IMR-90 (cell line): ENCODE measurements at regions not wholly inside any gene's neighbourhood (a gene's known extent, or its start where the extent isn't known, plus 50 kb on each side); places are given as distances from the start of the nearest gene placed in this dataset.

ENCODE experiments used
- ATAC-seq: fragments of 200-7000 bp; cut with Tn5 transposase; 2 replicates; pipeline ENCODE4 v1.9.1; 2020; ENCODE audit warnings: low read depth, mild to moderate bottlenecking, moderate library complexity
- BruUV-seq: library from RNA; stranded (reverse); fragments of 400-500 nt; replicated peaks from 2 replicates; lab custom pipeline; 2021; lab: Mats Ljungman, UMichigan
- CTCF ChIA-PET: fragments of 300-600 bp; formaldehyde crosslinking; extraction: SDS; loops from one replicate; lab custom pipeline; 2021; ENCODE audit warnings: antibody characterized with exemption; lab: Yijun Ruan, JAX
- POLR2A ChIA-PET: fragments of 300-600 bp; sonication (Branson Sonifier 250); formaldehyde crosslinking; loops from one replicate; lab custom pipeline; 2022; ENCODE audit warnings: antibody characterized with exemption; ENCODE audit not compliant: unreplicated experiment; lab: Charles Lee
- DNase-seq: peaks from one replicate; pipeline ENCODE4 v3.0.0; 2013
- H2AFZ ChIP-seq: replicated peaks from 2 replicates; pipeline ENCODE3; 2013; ENCODE audit warnings: low read length, mild to moderate bottlenecking; ENCODE audit not compliant: poor library complexity
- H2AK5ac ChIP-seq: 2 replicates; pipeline ENCODE4 v1.6.1; 2013; ENCODE audit warnings: low read depth, low read length, inconsistent platforms
- H2AK9ac ChIP-seq: replicated peaks from 2 replicates; pipeline ENCODE3; 2013; ENCODE audit warnings: mild to moderate bottlenecking, low read depth, low read length, moderate library complexity; ENCODE audit not compliant: poor library complexity
- H2BK120ac ChIP-seq: 2 replicates; pipeline ENCODE4 v1.6.1; 2013; ENCODE audit warnings: low read depth, low read length, inconsistent platforms
- H2BK15ac ChIP-seq: 3 replicates; pipeline ENCODE4 v1.6.1; 2013; ENCODE audit warnings: low read depth, low read length, inconsistent platforms
- H2BK20ac ChIP-seq: 2 replicates; pipeline ENCODE4 v1.6.1; 2013; ENCODE audit warnings: low read depth, mild to moderate bottlenecking, inconsistent platforms, low read length, moderate library complexity
- H2BK5ac ChIP-seq: 2 replicates; pipeline ENCODE4 v1.6.1; 2013; ENCODE audit warnings: mild to moderate bottlenecking, low read depth, low read length, inconsistent platforms; ENCODE audit not compliant: poor library complexity, severe bottlenecking
- H3K14ac ChIP-seq: replicated peaks from 2 replicates; pipeline ENCODE4 v1.6.1; 2013; ENCODE audit warnings: low read depth, low read length, inconsistent platforms
- H3K18ac ChIP-seq: 2 replicates; pipeline ENCODE4 v1.6.1; 2013; ENCODE audit warnings: low read depth, low read length, control low read depth
- H3K23ac ChIP-seq: 2 replicates; pipeline ENCODE4 v1.6.1; 2013; ENCODE audit warnings: low read depth, low read length, inconsistent platforms
- H3K27ac ChIP-seq: 2 replicates; pipeline ENCODE4 v1.5.1; 2013; ENCODE audit warnings: mild to moderate bottlenecking, control low read depth, low read length; ENCODE audit not compliant: insufficient read depth
- H3K27me3 ChIP-seq: 2 replicates; pipeline ENCODE4 v1.6.1; 2013; ENCODE audit warnings: low read length; ENCODE audit not compliant: control insufficient read depth, insufficient read depth
- H3K36me3 ChIP-seq: 2 replicates; pipeline ENCODE4 v1.6.1; 2013; ENCODE audit warnings: low read length, mixed read lengths; ENCODE audit not compliant: control insufficient read depth, insufficient read depth
- H3K4ac ChIP-seq: 2 replicates; pipeline ENCODE4 v1.6.1; 2013; ENCODE audit warnings: low read depth, low read length, inconsistent platforms
- H3K4me1 ChIP-seq: 2 replicates; pipeline ENCODE4 v1.6.1; 2013; ENCODE audit warnings: low read length, mixed read lengths; ENCODE audit not compliant: control insufficient read depth, insufficient read depth
- H3K4me2 ChIP-seq: 2 replicates; pipeline ENCODE4 v1.6.1; 2013; ENCODE audit warnings: low read depth, mild to moderate bottlenecking, control low read depth, low read length, moderate library complexity
- H3K4me3 ChIP-seq: 2 replicates; pipeline ENCODE4 v1.5.1; 2013; ENCODE audit warnings: low read depth, mild to moderate bottlenecking, control low read depth, low read length, moderate library complexity; ENCODE audit not compliant: insufficient read depth
- H3K56ac ChIP-seq: 2 replicates; pipeline ENCODE4 v1.6.1; 2013; ENCODE audit warnings: low read length, inconsistent platforms; ENCODE audit not compliant: insufficient read depth; ENCODE audit errors: extremely low read depth
- H3K79me1 ChIP-seq, 2 experiments: 2 replicates each; pipeline ENCODE4 v1.6.1; 2013; ENCODE audit warnings: low read length in 2 of 2, inconsistent platforms in 1 of 2, low read depth in 1 of 2
- H3K9ac ChIP-seq: 2 replicates; pipeline ENCODE4 v1.6.1; 2013; ENCODE audit warnings: low read depth, low read length, control low read depth
- H3K9me1 ChIP-seq: 2 replicates; pipeline ENCODE4 v1.6.1; 2013; ENCODE audit warnings: low read length, inconsistent platforms; ENCODE audit not compliant: insufficient read depth
- H3K9me3 ChIP-seq: 2 replicates; pipeline ENCODE4 v1.6.1; 2013; ENCODE audit warnings: low read length; ENCODE audit not compliant: control insufficient read depth, insufficient read depth
- H4K20me1 ChIP-seq: 2 replicates; pipeline ENCODE4 v1.6.1; 2013; ENCODE audit warnings: low read length, inconsistent platforms; ENCODE audit not compliant: insufficient read depth
- H4K5ac ChIP-seq: 2 replicates; pipeline ENCODE4 v1.6.1; 2013; ENCODE audit warnings: mild to moderate bottlenecking, low read depth, low read length, control low read depth
- H4K8ac ChIP-seq, 2 experiments: 2 replicates each; pipeline ENCODE4 v1.6.1; 2013; ENCODE audit warnings: low read depth in 2 of 2, low read length in 2 of 2, control low read depth in 1 of 2, inconsistent platforms in 1 of 2
- H4K91ac ChIP-seq: 2 replicates; pipeline ENCODE4 v1.6.1; 2013; ENCODE audit warnings: low read depth, low read length, inconsistent platforms; ENCODE audit not compliant: insufficient read depth
- BHLHE40 ChIP-seq: fragments of 150-350 bp; IDR thresholded peaks from 2 replicates; pipeline ENCODE4 v1.6.1; 2016; ENCODE audit warnings: mild to moderate bottlenecking, low read depth, low read length
- CEBPB ChIP-seq: IDR thresholded peaks from 2 replicates; pipeline ENCODE4 v1.6.1; 2012; ENCODE audit warnings: low read depth, low read length, improper control_type of control experiment
- CTCF ChIP-seq: conservative IDR thresholded peaks from 2 replicates; pipeline ENCODE4 v1.5.1; 2012; ENCODE audit warnings: mild to moderate bottlenecking, low read depth, low read length, improper control_type of control experiment
- FOS ChIP-seq: fragments of 150-350 bp; IDR thresholded peaks from 2 replicates; pipeline ENCODE4 v1.6.1; 2016; ENCODE audit warnings: low read depth, low read length
- MAFK ChIP-seq: IDR thresholded peaks from 2 replicates; pipeline ENCODE4 v1.6.1; 2012; ENCODE audit warnings: low read depth, low read length, improper control_type of control experiment
- MAZ ChIP-seq: IDR thresholded peaks from 2 replicates; pipeline ENCODE4 v1.6.1; 2012; ENCODE audit warnings: low read depth, mild to moderate bottlenecking, low read length, improper control_type of control experiment, moderate library complexity, borderline replicate concordance
- MXI1 ChIP-seq: IDR thresholded peaks from 2 replicates; pipeline ENCODE4 v1.6.1; 2012; ENCODE audit warnings: low read depth, mild to moderate bottlenecking, low read length, moderate library complexity, borderline replicate concordance
- POLR2A ChIP-seq: IDR thresholded peaks from 2 replicates; pipeline ENCODE4 v1.6.1; 2012; ENCODE audit warnings: mild to moderate bottlenecking, low read depth, low read length
- RFX5 ChIP-seq: IDR thresholded peaks from 2 replicates; pipeline ENCODE4 v1.8.0; 2012; ENCODE audit warnings: low read depth, mild to moderate bottlenecking, low read length, moderate library complexity
- WGBS, 2 experiments: methylation state at CpG; one replicate each; pipeline versions ENCODE4 v1.1.5 to v1.1.7; 2013; ENCODE audit warnings: missing lambda C conversion rate in 2 of 2; ENCODE audit not compliant: insufficient read length in 1 of 2; ENCODE audit errors: extremely low coverage in 2 of 2; 5-methylcytosine and 5-hydroxymethylcytosine counted together
- dilution Hi-C: fragments of 300-500 bp; cut with HindIII; formaldehyde crosslinking; loops from one replicate; pipeline ENCODE4 v1.14.3; 2018; ENCODE audit warnings: low sequenced_read_pairs; ENCODE audit not compliant: unreplicated experiment
- in situ Hi-C: fragments of 300-500 bp; cut with MboI; formaldehyde crosslinking; loops from 3 replicates; pipeline ENCODE4 v1.14.3; 2019; ENCODE audit warnings: low sequenced_read_pairs, inconsistent platforms, mixed read lengths
- intact Hi-C: fragments of 100-400 bp; cut with micrococcal nuclease; formaldehyde crosslinking; loops from 2 replicates; pipeline ENCODE4 v1.10.0; 2022

- H3K27ac ChIP-seq: no peak overlapping the region
- H3K56ac ChIP-seq: no peak overlapping the region
- POLR2A ChIA-PET: no interaction called here
- no peak overlapping the region for H3K18ac ChIP-seq
- no peaks in the 10 kb centered on the region for H4K20me1 ChIP-seq
- H4K8ac ChIP-seq: no peak overlapping the region
- H2AK5ac ChIP-seq: no peak overlapping the region
- H3K4ac ChIP-seq: no peak overlapping the region
- H2AK9ac ChIP-seq: no peak overlapping the region
- no peak overlapping the region for H2AFZ ChIP-seq
- H3K4me2 ChIP-seq: no peak overlapping the region
- in situ Hi-C loops: no loop called here
- TF ChIP-seq CTCF (no peak), MXI1 (no peak), BHLHE40 (no peak), RFX5 (no peak), MAZ (no peak), CEBPB (no peak), MAFK (no peak), FOS (no peak), POLR2A (no peak)
- CTCF ChIA-PET: no interaction called here
- no peak overlapping the region for H4K5ac ChIP-seq
- no peak overlapping the region for H4K91ac ChIP-seq
- intact Hi-C loops: no loop called here
- H2BK20ac ChIP-seq: no peak overlapping the region
- no peak overlapping the region for H2BK5ac ChIP-seq
- H2BK15ac ChIP-seq: no peak overlapping the region
- ATAC-seq: no peak
- no peaks in the 10 kb centered on the region for H3K79me1 ChIP-seq
- H3K9me3 ChIP-seq: no peaks in the 10 kb centered on the region
- H3K4me3 ChIP-seq: no peak overlapping the region
- no peak overlapping the region for H3K14ac ChIP-seq
- no peaks in the 10 kb centered on the region for H3K27me3 ChIP-seq
- no peaks in the 10 kb centered on the region for H3K4me1 ChIP-seq
- dilution Hi-C loops: no loop called here
- no peaks in the 10 kb centered on the region for H3K9me1 ChIP-seq
- BruUV-seq: no TSS peak
- H3K36me3 ChIP-seq: no peaks in the 10 kb centered on the region
- no peak overlapping the region for H2BK120ac ChIP-seq
- no peak overlapping the region for H3K9ac ChIP-seq
- DNase-seq: no peak
- 73% methylated on average over 3 of the region's 6 CpGs; no CpG with 5 or more reads in 1 of the 2 experiments for WGBS, 2 experiments
- H3K23ac ChIP-seq: no peak overlapping the region
These were observed 104.7 kb downstream of the C1QL2 start for GRCh38 chr2:119053700-119054436.
